ENCODE measurements at regions not wholly inside any gene's neighbourhood (a gene's known extent, or its start where the extent isn't known, plus 50 kb on each side); places are given as distances from the start of the nearest gene placed in this dataset.

- no peaks in the 10 kb centered on the region for H3K9me3 ChIP-seq
- H3K4me1 ChIP-seq = no peaks in the 10 kb centered on the region
These were observed 95.9 kb upstream of the CCDC190 start for GRCh38 chr1:162956922-162957321.

GRCh38 chr1:162954824-162955223 is 93.8 kb upstream of the CCDC190 start:
- H3K36me3 ChIP-seq = no peaks in the 10 kb centered on the region
- DNase-seq (no peak), ATAC-seq (ENCODE audit: low FRiP score in 2 of 2) (no peak)
- no peaks in the 10 kb centered on the region for H3K4me1 ChIP-seq
- H3K9me3 ChIP-seq = no peaks in the 10 kb centered on the region
- no peaks in the 10 kb centered on the region for H3K27me3 ChIP-seq
- H3K27ac ChIP-seq = no peak overlapping the region
- no peak overlapping the region for H3K4me3 ChIP-seq
- 91 to 92% methylated on average over 4 of the region's 4 CpGs for WGBS, 2 donors
- TF ChIP-seq EP300 (IDR thresholded peaks at IDR 0.05) = no peak
- no peak for TF ChIP-seq POLR2AphosphoS5 (IDR thresholded peaks at IDR 0.05)
- TF ChIP-seq POLR2A (IDR thresholded peaks at IDR 0.05) = no peak
- TF ChIP-seq, protein P1, sequence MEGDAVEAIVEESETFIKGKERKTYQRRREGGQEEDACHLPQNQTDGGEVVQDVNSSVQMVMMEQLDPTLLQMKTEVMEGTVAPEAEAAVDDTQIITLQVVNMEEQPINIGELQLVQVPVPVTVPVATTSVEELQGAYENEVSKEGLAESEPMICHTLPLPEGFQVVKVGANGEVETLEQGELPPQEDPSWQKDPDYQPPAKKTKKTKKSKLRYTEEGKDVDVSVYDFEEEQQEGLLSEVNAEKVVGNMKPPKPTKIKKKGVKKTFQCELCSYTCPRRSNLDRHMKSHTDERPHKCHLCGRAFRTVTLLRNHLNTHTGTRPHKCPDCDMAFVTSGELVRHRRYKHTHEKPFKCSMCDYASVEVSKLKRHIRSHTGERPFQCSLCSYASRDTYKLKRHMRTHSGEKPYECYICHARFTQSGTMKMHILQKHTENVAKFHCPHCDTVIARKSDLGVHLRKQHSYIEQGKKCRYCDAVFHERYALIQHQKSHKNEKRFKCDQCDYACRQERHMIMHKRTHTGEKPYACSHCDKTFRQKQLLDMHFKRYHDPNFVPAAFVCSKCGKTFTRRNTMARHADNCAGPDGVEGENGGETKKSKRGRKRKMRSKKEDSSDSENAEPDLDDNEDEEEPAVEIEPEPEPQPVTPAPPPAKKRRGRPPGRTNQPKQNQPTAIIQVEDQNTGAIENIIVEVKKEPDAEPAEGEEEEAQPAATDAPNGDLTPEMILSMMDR (IDR thresholded peaks at IDR 0.05) = no peak

More at GRCh38 chr1:162956922-162957321, 95.9 kb upstream of the CCDC190 start:
- Histone ChIP-seq H3K4me3 (no peak overlapping the region), H3K27me3 (no peaks in the 10 kb centered on the region), H3K36me3 (no peaks in the 10 kb centered on the region), H3K27ac (no peak overlapping the region)
- WGBS, 2 donors = 62 to 66% methylated on average over 2 of the region's 2 CpGs
- TF ChIP-seq POLR2A (IDR thresholded peaks at IDR 0.05) (no peak), POLR2AphosphoS5 (IDR thresholded peaks at IDR 0.05) (no peak), EP300 (IDR thresholded peaks at IDR 0.05) (no peak)
- TF ChIP-seq, protein P1 (IDR thresholded peaks at IDR 0.05) = no peak
- DNase-seq (no peak), ATAC-seq (ENCODE audit: low FRiP score in 2 of 2) (no peak)

DNA sequence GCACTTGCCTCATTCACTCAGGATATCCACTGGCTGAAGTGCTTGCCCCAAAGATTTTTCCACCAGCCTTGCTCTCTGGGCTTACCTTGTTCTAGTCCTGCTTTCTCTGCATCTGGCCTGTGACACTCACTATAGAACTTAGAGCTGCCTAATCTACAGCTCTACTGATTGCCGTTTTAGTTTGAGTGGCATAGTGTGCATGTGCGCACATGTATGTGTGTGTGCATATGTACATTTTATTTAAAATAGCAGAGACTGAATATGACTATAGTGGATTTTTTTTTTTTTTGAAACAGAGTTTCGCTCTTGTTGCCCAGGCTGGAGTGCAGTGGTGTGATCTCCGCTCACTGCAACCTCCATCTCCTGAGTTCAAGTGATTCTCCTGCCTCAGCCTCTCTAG is 92.0 kb upstream of the CCDC190 start:
- Histone ChIP-seq H3K4me1 (no peaks in the 10 kb centered on the region), H3K36me3 (no peaks in the 10 kb centered on the region), H3K27me3 (no peaks in the 10 kb centered on the region), H3K9me3 (no peaks in the 10 kb centered on the region), H3K27ac (no peak overlapping the region), H3K4me3 (no peak overlapping the region)
- WGBS, 2 donors = 91 to 97% methylated on average over 4 of the region's 4 CpGs
- TF ChIP-seq EP300 (IDR thresholded peaks at IDR 0.05) (no peak), POLR2A (IDR thresholded peaks at IDR 0.05) (no peak), POLR2AphosphoS5 (IDR thresholded peaks at IDR 0.05) (no peak)
- TF ChIP-seq, protein P1 (IDR thresholded peaks at IDR 0.05) = no peak
- ATAC-seq (ENCODE audit: low FRiP score in 2 of 2) = no peak
- DNase-seq = no peak

DNA sequence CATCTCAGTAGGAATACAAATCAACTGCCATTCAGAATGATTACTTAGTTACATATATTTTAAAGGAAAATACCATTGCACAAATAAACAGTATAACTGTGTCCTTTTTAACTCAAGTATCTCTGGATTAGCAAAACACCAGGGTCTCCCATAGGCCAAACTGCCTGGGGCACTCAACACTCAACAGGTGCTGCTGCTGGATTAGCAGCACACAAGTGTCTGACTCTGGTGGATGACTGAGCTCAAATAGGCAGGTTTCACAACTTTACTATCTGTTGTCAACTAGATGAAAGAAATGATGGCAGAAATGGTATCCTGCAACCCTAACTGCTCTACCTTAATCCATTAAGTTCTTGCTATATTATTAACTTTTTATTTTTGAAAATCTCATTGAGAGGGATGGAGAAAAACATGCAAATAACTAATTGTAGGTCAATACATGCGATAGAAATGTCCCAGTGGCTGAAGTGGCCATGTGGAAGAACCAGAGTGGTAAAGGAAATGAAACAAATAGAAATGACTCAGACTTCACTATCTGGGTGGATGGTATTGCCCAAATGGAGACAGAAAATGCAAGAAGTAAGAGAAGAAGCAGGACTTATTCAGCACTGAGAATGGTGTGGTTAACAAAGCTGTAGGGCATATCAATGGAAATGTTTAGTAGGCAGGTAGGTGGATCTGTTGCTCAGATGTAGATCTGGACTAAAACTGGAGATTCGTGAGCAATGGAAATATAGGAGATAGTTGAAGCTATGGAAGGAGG is 90.8 kb upstream of the CCDC190 start:
- ATAC-seq (ENCODE audit: low FRiP score in 2 of 2) (no peak), DNase-seq (no peak)
- Histone ChIP-seq H3K27me3 (no peaks in the 10 kb centered on the region), H3K9me3 (no peaks in the 10 kb centered on the region), H3K4me3 (no peak overlapping the region), H3K4me1 (no peaks in the 10 kb centered on the region), H3K27ac (no peak overlapping the region), H3K36me3 (no peaks in the 10 kb centered on the region)
- TF ChIP-seq POLR2AphosphoS5 (IDR thresholded peaks at IDR 0.05) = no peak
- TF ChIP-seq, protein P1 (IDR thresholded peaks at IDR 0.05) = no peak
- TF ChIP-seq EP300 (IDR thresholded peaks at IDR 0.05) = no peak
- TF ChIP-seq POLR2A (IDR thresholded peaks at IDR 0.05) = no peak
- WGBS, 2 donors = 86 to 88% methylated on average over 2 of the region's 2 CpGs

DNA sequence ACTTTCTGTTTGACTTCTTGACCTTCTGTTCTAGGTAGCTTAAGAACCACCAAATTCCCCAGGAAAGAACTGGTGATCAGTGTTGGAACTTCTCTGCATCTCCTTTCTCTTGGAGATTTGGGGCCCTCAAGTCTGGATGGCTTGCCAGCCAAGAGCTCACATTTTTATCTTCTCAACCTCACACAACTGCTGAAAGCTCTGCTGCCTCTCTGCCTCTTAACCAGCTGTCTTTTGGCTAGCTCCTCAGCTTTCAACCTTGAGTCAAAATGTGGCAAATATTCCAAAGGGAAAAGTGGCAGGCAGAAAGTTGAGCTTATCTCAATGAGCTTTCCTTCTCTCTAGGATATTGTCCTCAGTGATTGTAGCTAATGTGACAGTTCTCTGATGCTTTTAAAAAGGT is 89.2 kb upstream of the CCDC190 start:
- Histone ChIP-seq H3K9me3 (no peaks in the 10 kb centered on the region), H3K4me3 (no peak overlapping the region), H3K27me3 (no peaks in the 10 kb centered on the region), H3K27ac (no peak overlapping the region), H3K4me1 (no peaks in the 10 kb centered on the region), H3K36me3 (no peaks in the 10 kb centered on the region)
- TF ChIP-seq EP300 (IDR thresholded peaks at IDR 0.05) (no peak), POLR2A (IDR thresholded peaks at IDR 0.05) (no peak), POLR2AphosphoS5 (IDR thresholded peaks at IDR 0.05) (no peak)
- TF ChIP-seq, protein P1 (IDR thresholded peaks at IDR 0.05) = no peak
- DNase-seq (no peak), ATAC-seq (ENCODE audit: low FRiP score in 2 of 2) (no peak)
